Inflammatory macrophage (primary cell): ENCODE measurements at regions not wholly inside any gene's neighbourhood (a gene's known extent, or its start where the extent isn't known, plus 50 kb on each side); places are given as distances from the start of the nearest gene placed in this dataset.
"Not testable (repeated sequence)": the region's sequence is repeated elsewhere in the genome, so short reads cannot be mapped to it uniquely, and the experiment has no call there.

Source experiments
- DNase-seq, 2 donors: peaks; one replicate each; pipeline ENCODE4 v3.0.0-alpha.2; 2020 to 2022

GRCh38 chr1:83067954-83068353 is 931.0 kb downstream of the TTLL7 start:
- no peak for DNase-seq

DNA sequence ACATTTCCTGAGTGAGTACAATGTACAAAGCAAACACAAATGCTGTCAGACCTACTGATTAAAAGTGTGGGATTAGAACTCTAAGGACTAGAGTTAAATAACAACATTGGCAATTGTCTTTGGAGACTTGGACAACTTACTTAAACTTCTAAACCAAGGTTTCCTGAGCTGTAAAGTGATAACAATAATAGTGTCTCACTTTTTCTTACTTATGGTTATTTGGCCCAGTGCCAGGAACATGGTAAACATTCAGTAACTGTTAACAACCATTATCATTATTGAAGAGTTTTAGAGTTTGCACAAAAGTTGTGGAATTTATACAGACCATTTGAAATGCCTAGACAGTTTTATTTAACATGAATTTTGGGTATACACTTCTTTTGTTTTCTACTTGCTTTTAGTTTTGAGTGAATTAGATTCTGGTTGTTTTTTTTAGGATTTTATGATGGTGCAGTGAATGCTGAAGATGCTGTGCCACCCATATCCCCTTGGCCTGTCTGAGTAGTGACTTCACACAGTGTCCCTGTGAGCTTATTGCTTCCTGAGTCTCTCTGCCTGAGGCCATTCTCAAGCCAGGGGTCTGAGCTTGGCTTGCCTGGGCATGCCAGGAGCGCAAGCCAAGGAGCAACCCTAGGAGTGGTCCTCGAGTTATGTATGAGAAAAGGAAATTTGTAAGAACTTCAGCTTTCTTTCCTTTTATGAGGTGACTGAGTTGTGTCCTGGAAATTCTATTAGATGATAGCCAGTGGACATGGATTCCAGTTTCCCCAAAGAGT is 932.8 kb downstream of the TTLL7 start:
- no peak for DNase-seq

GRCh38 chr1:83064589-83065242 is 934.2 kb downstream of the TTLL7 start:
- no peak for DNase-seq

- no peak for DNase-seq
Measured at GRCh38 chr1:83060651-83061390, 938.1 kb downstream of the TTLL7 start.

DNA sequence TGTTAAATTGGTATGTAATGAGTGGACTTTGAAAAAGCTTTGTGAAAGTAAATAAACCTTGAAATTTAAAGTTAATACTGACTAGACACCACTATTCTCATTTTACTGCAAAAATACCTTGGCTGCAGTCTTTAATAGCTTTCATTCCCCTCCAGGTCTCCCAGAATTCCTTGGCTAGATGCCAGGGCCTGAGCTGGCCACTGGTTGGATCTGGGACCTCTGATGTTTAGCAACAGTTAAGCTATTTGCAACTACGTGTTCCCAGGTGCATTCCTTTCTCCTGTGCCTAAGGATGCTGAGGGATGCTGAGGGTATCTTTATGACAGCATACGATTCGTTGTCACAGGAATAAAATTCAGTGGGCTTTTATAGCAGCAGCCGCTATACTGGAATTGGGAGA is 938.7 kb downstream of the TTLL7 start:
- no peak for DNase-seq

GRCh38 chr1:83058327-83058726 is 940.6 kb downstream of the TTLL7 start:
- DNase-seq, result no peak

DNA sequence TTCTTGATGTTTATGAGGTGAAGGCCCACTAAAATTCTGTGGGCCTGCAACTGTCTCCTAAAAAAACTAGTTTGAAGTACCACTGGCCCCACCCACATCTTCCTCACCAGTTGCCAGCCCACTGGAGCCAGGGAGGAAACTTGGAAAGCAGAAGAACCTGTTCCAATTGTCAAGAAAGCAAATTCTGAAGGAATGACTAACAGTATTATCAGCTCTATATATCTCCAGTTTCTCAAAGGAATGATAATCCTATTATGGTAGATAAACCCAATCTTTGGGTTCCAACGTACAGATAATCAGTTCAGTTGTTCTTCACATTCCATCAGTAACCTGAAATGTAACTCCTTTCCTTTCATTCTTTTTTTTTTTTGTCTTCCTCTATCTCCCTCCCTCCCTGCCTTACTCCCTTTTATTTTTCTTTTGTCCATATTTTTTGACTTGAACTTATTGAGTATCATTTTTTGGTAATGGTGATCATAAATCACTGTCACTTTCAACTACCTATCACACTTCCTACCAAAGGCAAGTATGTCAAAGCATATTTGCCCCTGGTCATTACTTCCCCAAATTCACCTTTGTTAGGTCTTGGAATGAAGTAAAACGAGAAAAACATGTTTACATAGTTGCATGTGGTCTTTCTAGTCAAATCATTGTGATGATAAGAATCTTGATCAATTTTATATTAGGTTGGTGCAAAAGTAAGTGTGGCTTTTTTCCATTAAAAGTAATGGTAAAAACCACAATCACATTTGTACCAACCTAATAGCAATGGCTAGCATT is 943.4 kb downstream of the TTLL7 start:
- DNase-seq, result no peak

GRCh38 chr1:83053446-83053845 is 945.5 kb downstream of the TTLL7 start:
- DNase-seq, result no peak

GRCh38 chr1:83052865-83053264 is 946.1 kb downstream of the TTLL7 start:
- DNase-seq, result no peak

DNA sequence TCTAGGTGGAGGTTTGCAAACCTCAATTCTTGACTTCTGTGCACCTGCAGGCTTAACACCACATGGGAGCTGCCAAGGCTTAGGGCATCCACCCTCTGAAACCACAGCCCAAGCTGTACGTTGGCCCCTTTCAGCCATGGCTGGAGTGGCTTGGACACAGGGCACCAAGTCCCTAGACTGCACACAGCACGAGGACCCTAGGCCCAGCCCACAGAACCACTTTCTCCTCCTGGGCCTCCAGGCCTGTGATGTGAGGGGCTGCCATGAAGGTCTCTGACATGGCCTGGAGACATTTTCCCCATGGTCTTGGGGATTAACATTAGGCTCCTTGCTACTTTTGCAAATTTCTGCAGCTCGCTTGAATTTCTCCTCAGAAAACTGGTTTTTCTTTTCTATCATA is 947.9 kb downstream of the TTLL7 start:
- not testable (repeated sequence) for DNase-seq

- DNase-seq, result no peak
Measured at GRCh38 chr1:83043244-83043643, 955.7 kb downstream of the TTLL7 start.

- not testable (repeated sequence) for DNase-seq
Measured at GRCh38 chr1:83039091-83039490, 959.8 kb downstream of the TTLL7 start.

GRCh38 chr1:83034851-83035250 is 964.1 kb downstream of the TTLL7 start:
- DNase-seq, result no peak

DNA sequence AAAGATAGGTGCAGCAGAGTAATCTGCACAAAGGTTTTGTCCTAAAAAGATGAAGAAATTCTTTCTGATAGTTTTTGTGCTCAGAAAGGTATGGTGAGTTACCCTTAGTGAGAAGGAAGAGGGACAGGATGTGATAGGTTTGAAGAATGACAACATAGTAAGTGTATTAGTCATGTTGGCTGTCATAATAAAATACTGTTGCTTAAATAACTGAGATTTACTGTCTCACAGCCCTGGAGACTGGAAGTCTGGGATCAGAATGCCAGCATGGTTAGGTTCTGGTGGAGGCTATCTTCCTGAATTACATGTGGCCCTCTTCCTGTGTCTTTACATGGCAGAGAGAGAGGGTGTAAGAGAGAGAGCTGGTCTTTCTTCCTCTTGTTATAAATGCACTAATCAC is 965.2 kb downstream of the TTLL7 start:
- DNase-seq, result no peak

DNA sequence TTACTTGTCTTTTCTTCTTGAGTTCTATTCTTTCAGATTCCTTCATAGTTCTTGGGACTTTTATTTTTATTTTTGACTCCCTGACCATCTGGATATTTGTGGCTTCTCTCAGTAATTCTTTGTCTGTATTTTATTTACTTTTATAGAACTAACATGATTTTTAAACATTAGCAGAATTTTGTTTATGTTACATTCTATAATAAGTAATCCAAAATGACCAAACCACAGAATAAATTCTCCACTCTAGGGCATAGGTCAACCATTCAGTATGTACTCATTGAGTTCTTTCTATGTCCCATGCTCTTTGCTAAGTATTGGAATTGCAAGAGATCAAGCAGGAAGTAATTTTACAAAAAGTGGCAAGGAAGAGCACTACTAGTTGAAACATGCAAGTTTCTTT is 969.0 kb downstream of the TTLL7 start:
- no peak for DNase-seq

DNA sequence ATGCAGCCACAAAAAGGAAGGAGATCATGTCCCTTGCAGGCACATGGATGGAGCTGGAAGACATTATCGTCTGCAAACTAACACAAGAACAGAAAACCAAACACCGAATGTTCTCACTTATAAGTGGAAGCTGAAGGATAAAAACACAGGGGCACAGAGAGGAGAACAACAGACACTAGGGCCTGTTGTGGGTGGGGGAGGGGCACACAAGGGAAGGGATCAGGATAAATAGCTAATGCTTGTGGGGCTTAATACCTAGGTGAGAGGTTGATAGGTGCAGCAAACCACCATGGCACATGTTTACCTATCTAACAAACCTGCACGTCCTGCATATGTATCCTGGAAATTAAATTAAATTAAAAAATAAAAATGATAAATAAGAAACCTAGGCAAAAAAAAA is 969.9 kb downstream of the TTLL7 start:
- no peak for DNase-seq

- no peak for DNase-seq
Measured at GRCh38 chr1:83028467-83028866, 970.5 kb downstream of the TTLL7 start.

DNA sequence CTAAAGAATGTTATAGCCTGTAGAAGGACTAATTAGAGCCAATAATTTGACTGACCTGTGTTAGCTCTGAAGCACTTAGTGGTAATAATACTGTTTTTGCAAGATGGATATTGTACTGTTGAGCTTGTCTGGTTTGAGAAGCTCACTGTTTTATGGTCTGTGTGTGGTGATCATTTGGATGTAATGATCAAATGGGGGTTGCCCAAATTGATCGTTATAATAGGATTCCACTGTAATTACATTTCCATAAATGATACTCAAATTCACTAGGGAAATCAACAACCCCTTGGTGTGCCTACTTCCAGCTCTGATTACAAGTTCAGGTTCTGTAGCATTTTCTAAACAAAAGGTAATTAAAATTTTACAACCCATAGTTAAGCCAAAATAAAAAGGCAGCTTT is 971.4 kb downstream of the TTLL7 start:
- DNase-seq, result no peak

- no peak for DNase-seq
Measured at GRCh38 chr1:83026745-83027144, 972.2 kb downstream of the TTLL7 start.

DNA sequence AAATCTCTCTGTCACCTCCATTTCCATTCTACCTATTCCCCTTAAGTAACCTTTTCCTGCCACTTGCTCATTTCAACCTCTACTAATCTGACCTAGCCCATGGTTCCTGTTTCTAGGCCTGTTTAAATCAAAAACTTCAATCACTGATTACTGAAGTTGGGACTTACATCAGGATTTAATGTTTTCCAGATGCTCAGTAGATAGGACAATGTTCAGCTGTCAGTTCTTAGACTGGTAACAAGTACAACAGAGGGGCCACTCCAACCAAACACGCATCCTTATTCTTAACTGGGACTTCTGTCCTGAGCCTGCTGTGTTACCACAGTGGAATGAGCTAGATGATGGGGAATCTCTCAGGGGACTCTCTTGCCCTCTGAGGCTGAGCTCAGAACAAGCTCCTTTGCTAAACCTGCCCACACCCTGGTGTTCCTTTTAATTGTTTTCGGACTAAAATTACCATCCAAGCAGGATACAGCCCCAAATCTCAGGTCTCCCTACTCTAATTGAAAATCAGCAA is 974.6 kb downstream of the TTLL7 start:
- DNase-seq, result no peak

DNA sequence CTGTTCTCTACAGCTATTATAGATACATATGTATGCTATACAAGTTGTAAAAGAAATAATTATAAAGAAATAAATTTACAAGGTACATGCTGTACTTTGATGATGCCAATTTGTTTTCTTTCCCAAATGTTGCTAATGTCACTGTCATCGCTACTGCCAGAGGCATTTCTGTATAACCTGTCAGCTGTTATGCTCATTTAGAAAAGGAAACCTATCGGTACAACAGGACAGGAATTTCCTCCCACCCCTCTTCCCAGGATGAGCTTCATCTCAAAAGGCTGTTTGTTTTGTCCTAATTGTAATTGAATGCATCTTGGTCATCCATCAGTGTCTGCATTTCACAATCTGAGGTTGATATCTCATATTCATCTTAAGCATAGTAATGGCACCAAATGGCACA is 975.7 kb downstream of the TTLL7 start:
- no peak for DNase-seq

DNA sequence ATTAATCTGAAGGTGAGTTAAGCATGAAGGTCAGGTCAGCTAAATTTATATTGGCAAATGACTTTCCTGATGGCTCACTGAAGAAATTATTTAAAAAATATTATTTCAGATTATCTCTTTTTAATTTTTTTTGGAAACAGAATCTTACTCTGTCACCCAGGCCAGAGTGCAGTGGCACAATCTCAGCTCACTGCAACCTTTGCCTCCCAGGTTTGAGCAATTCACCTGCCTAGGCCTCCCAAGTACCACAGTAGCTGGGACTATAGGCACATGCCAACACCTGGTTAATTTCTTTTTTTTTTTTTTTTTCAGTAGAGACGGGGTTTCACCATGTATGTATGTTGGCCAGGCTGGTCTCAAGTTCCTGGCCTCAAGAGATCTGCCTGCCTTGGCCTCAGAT is 976.7 kb downstream of the TTLL7 start:
- no peak for DNase-seq

DNA sequence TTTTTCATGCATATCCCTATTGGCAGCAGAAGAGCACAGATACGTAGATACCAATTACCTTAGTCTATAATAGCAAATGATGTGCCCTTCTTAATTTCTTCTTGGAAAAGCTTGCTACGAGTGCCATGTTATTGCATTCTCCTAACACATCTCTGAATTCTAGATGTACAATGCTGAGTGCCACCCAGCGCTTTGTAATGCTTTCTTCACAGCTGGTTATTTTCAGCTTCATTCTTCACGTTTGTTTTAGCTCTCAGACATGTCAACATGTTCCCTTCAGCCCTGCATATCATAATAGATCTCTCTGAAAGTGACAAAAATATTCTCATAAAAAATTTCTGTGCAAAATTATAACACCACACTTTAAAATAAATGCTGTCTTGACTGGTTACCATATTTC is 981.2 kb downstream of the TTLL7 start:
- DNase-seq, result no peak
